Uterus (tissue), 2 donors: ENCODE measurements at regions not wholly inside any gene's neighbourhood (a gene's known extent, or its start where the extent isn't known, plus 50 kb on each side); places are given as distances from the start of the nearest gene placed in this dataset.

ENCODE experiments used
- CTCF ChIP-seq, 4 experiments: fragments of 200-600 bp in 2 of 4; fragments of 450-650 bp in 2 of 4; sonication (generic) in 2 of 4; IDR thresholded peaks; one replicate each; pipeline ENCODE4 v1.5.1; 2016 to 2019; ENCODE audit warnings: antibody characterized with exemption in 4 of 4, mild to moderate bottlenecking in 2 of 4, moderate library complexity in 1 of 4
- POLR2A ChIP-seq, 2 donors: fragments of 450-650 bp; IDR thresholded peaks; one replicate each; pipeline ENCODE4 v1.6.1; 2016; ENCODE audit warnings: antibody characterized with exemption in 2 of 2, mild to moderate bottlenecking in 1 of 2, moderate library complexity in 1 of 2

- TF ChIP-seq CTCF (IDR thresholded peaks at IDR 0.05) (no peak), POLR2A (IDR thresholded peaks at IDR 0.05) (no peak)
Measured at GRCh38 chr11:79543101-79543500, 102.3 kb upstream of the TENM4 start.
